Mucosa of gallbladder (tissue), 1 donor: ENCODE measurements at regions not wholly inside any gene's neighbourhood (a gene's known extent, or its start where the extent isn't known, plus 50 kb on each side); places are given as distances from the start of the nearest gene placed in this dataset.
"Not testable (repeated sequence)": the region's sequence is repeated elsewhere in the genome, so short reads cannot be mapped to it uniquely, and the experiment has no call there.

Source experiments
- DNase-seq: peaks from one replicate; pipeline ENCODE4 v3.0.0-alpha.2; 2020; ENCODE audit warnings: low spot score
- donor health status: DM: no; HTN: no; CAD: no.

GRCh38 chr3:165915104-165915503 is 77.9 kb upstream of the BCHE start:
- DNase-seq = not testable (repeated sequence)

GRCh38 chr3:165903885-165904630 is 66.8 kb upstream of the BCHE start:
- no peak for DNase-seq

- no peak for DNase-seq
Measured at GRCh38 chr3:165899066-165899465, 61.8 kb upstream of the BCHE start.

- no peak for DNase-seq
Measured at GRCh38 chr3:165897137-165897536, 59.9 kb upstream of the BCHE start.

GRCh38 chr3:165895919-165896318 is 58.7 kb upstream of the BCHE start:
- no peak for DNase-seq

- DNase-seq = no peak
Measured at GRCh38 chr3:165892565-165892964, 55.3 kb upstream of the BCHE start.
